IMR-90 (cell line): ENCODE measurements at regions not wholly inside any gene's neighbourhood (a gene's known extent, or its start where the extent isn't known, plus 50 kb on each side); places are given as distances from the start of the nearest gene placed in this dataset.

Experiments
- ATAC-seq: fragments of 200-7000 bp; cut with Tn5 transposase; 2 replicates; pipeline ENCODE4 v1.9.1; 2020; ENCODE audit warnings: low read depth, mild to moderate bottlenecking, moderate library complexity
- BruUV-seq: library from RNA; stranded (reverse); fragments of 400-500 nt; replicated peaks from 2 replicates; lab custom pipeline; 2021; lab: Mats Ljungman, UMichigan
- CTCF ChIA-PET: fragments of 300-600 bp; formaldehyde crosslinking; extraction: SDS; loops from one replicate; lab custom pipeline; 2021; ENCODE audit warnings: antibody characterized with exemption; lab: Yijun Ruan, JAX
- POLR2A ChIA-PET: fragments of 300-600 bp; sonication (Branson Sonifier 250); formaldehyde crosslinking; loops from one replicate; lab custom pipeline; 2022; ENCODE audit warnings: antibody characterized with exemption; ENCODE audit not compliant: unreplicated experiment; lab: Charles Lee
- DNase-seq: peaks from one replicate; pipeline ENCODE4 v3.0.0; 2013
- H2AFZ ChIP-seq: replicated peaks from 2 replicates; pipeline ENCODE3; 2013; ENCODE audit warnings: low read length, mild to moderate bottlenecking; ENCODE audit not compliant: poor library complexity
- H2AK5ac ChIP-seq: 2 replicates; pipeline ENCODE4 v1.6.1; 2013; ENCODE audit warnings: low read depth, low read length, inconsistent platforms
- H2AK9ac ChIP-seq: replicated peaks from 2 replicates; pipeline ENCODE3; 2013; ENCODE audit warnings: mild to moderate bottlenecking, low read depth, low read length, moderate library complexity; ENCODE audit not compliant: poor library complexity
- H2BK120ac ChIP-seq: 2 replicates; pipeline ENCODE4 v1.6.1; 2013; ENCODE audit warnings: low read depth, low read length, inconsistent platforms
- H2BK15ac ChIP-seq: 3 replicates; pipeline ENCODE4 v1.6.1; 2013; ENCODE audit warnings: low read depth, low read length, inconsistent platforms
- H2BK20ac ChIP-seq: 2 replicates; pipeline ENCODE4 v1.6.1; 2013; ENCODE audit warnings: low read depth, mild to moderate bottlenecking, inconsistent platforms, low read length, moderate library complexity
- H2BK5ac ChIP-seq: 2 replicates; pipeline ENCODE4 v1.6.1; 2013; ENCODE audit warnings: mild to moderate bottlenecking, low read depth, low read length, inconsistent platforms; ENCODE audit not compliant: poor library complexity, severe bottlenecking
- H3K14ac ChIP-seq: replicated peaks from 2 replicates; pipeline ENCODE4 v1.6.1; 2013; ENCODE audit warnings: low read depth, low read length, inconsistent platforms
- H3K18ac ChIP-seq: 2 replicates; pipeline ENCODE4 v1.6.1; 2013; ENCODE audit warnings: low read depth, low read length, control low read depth
- H3K23ac ChIP-seq: 2 replicates; pipeline ENCODE4 v1.6.1; 2013; ENCODE audit warnings: low read depth, low read length, inconsistent platforms
- H3K27ac ChIP-seq: 2 replicates; pipeline ENCODE4 v1.5.1; 2013; ENCODE audit warnings: mild to moderate bottlenecking, control low read depth, low read length; ENCODE audit not compliant: insufficient read depth
- H3K27me3 ChIP-seq: 2 replicates; pipeline ENCODE4 v1.6.1; 2013; ENCODE audit warnings: low read length; ENCODE audit not compliant: control insufficient read depth, insufficient read depth
- H3K36me3 ChIP-seq: 2 replicates; pipeline ENCODE4 v1.6.1; 2013; ENCODE audit warnings: low read length, mixed read lengths; ENCODE audit not compliant: control insufficient read depth, insufficient read depth
- H3K4ac ChIP-seq: 2 replicates; pipeline ENCODE4 v1.6.1; 2013; ENCODE audit warnings: low read depth, low read length, inconsistent platforms
- H3K4me1 ChIP-seq: 2 replicates; pipeline ENCODE4 v1.6.1; 2013; ENCODE audit warnings: low read length, mixed read lengths; ENCODE audit not compliant: control insufficient read depth, insufficient read depth
- H3K4me2 ChIP-seq: 2 replicates; pipeline ENCODE4 v1.6.1; 2013; ENCODE audit warnings: low read depth, mild to moderate bottlenecking, control low read depth, low read length, moderate library complexity
- H3K4me3 ChIP-seq: 2 replicates; pipeline ENCODE4 v1.5.1; 2013; ENCODE audit warnings: low read depth, mild to moderate bottlenecking, control low read depth, low read length, moderate library complexity; ENCODE audit not compliant: insufficient read depth
- H3K56ac ChIP-seq: 2 replicates; pipeline ENCODE4 v1.6.1; 2013; ENCODE audit warnings: low read length, inconsistent platforms; ENCODE audit not compliant: insufficient read depth; ENCODE audit errors: extremely low read depth
- H3K79me1 ChIP-seq, 2 experiments: 2 replicates each; pipeline ENCODE4 v1.6.1; 2013; ENCODE audit warnings: low read length in 2 of 2, inconsistent platforms in 1 of 2, low read depth in 1 of 2
- H3K9ac ChIP-seq: 2 replicates; pipeline ENCODE4 v1.6.1; 2013; ENCODE audit warnings: low read depth, low read length, control low read depth
- H3K9me1 ChIP-seq: 2 replicates; pipeline ENCODE4 v1.6.1; 2013; ENCODE audit warnings: low read length, inconsistent platforms; ENCODE audit not compliant: insufficient read depth
- H3K9me3 ChIP-seq: 2 replicates; pipeline ENCODE4 v1.6.1; 2013; ENCODE audit warnings: low read length; ENCODE audit not compliant: control insufficient read depth, insufficient read depth
- H4K20me1 ChIP-seq: 2 replicates; pipeline ENCODE4 v1.6.1; 2013; ENCODE audit warnings: low read length, inconsistent platforms; ENCODE audit not compliant: insufficient read depth
- H4K5ac ChIP-seq: 2 replicates; pipeline ENCODE4 v1.6.1; 2013; ENCODE audit warnings: mild to moderate bottlenecking, low read depth, low read length, control low read depth
- H4K8ac ChIP-seq, 2 experiments: 2 replicates each; pipeline ENCODE4 v1.6.1; 2013; ENCODE audit warnings: low read depth in 2 of 2, low read length in 2 of 2, control low read depth in 1 of 2, inconsistent platforms in 1 of 2
- H4K91ac ChIP-seq: 2 replicates; pipeline ENCODE4 v1.6.1; 2013; ENCODE audit warnings: low read depth, low read length, inconsistent platforms; ENCODE audit not compliant: insufficient read depth
- CEBPB ChIP-seq: IDR thresholded peaks from 2 replicates; pipeline ENCODE4 v1.6.1; 2012; ENCODE audit warnings: low read depth, low read length, improper control_type of control experiment
- CTCF ChIP-seq: conservative IDR thresholded peaks from 2 replicates; pipeline ENCODE4 v1.5.1; 2012; ENCODE audit warnings: mild to moderate bottlenecking, low read depth, low read length, improper control_type of control experiment
- ELK1 ChIP-seq: fragments of 150-350 bp; IDR thresholded peaks from 2 replicates; pipeline ENCODE4 v1.6.1; 2016; ENCODE audit warnings: low read depth, mild to moderate bottlenecking, low read length, moderate library complexity, borderline replicate concordance
- MAFK ChIP-seq: IDR thresholded peaks from 2 replicates; pipeline ENCODE4 v1.6.1; 2012; ENCODE audit warnings: low read depth, low read length, improper control_type of control experiment
- MAZ ChIP-seq: IDR thresholded peaks from 2 replicates; pipeline ENCODE4 v1.6.1; 2012; ENCODE audit warnings: low read depth, mild to moderate bottlenecking, low read length, improper control_type of control experiment, moderate library complexity, borderline replicate concordance
- MXI1 ChIP-seq: IDR thresholded peaks from 2 replicates; pipeline ENCODE4 v1.6.1; 2012; ENCODE audit warnings: low read depth, mild to moderate bottlenecking, low read length, moderate library complexity, borderline replicate concordance
- NFE2L2 ChIP-seq: fragments of 150-350 bp; IDR thresholded peaks from 2 replicates; pipeline ENCODE4 v1.6.1; 2016; ENCODE audit warnings: low read depth, mild to moderate bottlenecking, low read length
- RAD21 ChIP-seq: IDR thresholded peaks from 2 replicates; pipeline ENCODE4 v1.6.1; 2012; ENCODE audit warnings: low read length, improper control_type of control experiment
- RCOR1 ChIP-seq: IDR thresholded peaks from 2 replicates; pipeline ENCODE4 v1.6.1; 2012; ENCODE audit warnings: mild to moderate bottlenecking, low read length, improper control_type of control experiment; ENCODE audit not compliant: insufficient replicate concordance
- WGBS, 2 experiments: methylation state at CpG; one replicate each; pipeline versions ENCODE4 v1.1.5 to v1.1.7; 2013; ENCODE audit warnings: missing lambda C conversion rate in 2 of 2; ENCODE audit not compliant: insufficient read length in 1 of 2; ENCODE audit errors: extremely low coverage in 2 of 2; 5-methylcytosine and 5-hydroxymethylcytosine counted together
- dilution Hi-C: fragments of 300-500 bp; cut with HindIII; formaldehyde crosslinking; loops from one replicate; pipeline ENCODE4 v1.14.3; 2018; ENCODE audit warnings: low sequenced_read_pairs; ENCODE audit not compliant: unreplicated experiment
- in situ Hi-C: fragments of 300-500 bp; cut with MboI; formaldehyde crosslinking; loops from 3 replicates; pipeline ENCODE4 v1.14.3; 2019; ENCODE audit warnings: low sequenced_read_pairs, inconsistent platforms, mixed read lengths
- intact Hi-C: fragments of 100-400 bp; cut with micrococcal nuclease; formaldehyde crosslinking; loops from 2 replicates; pipeline ENCODE4 v1.10.0; 2022
- TF ChIP-seq, protein P1 (sequence below): fragments of 150-350 bp; IDR thresholded peaks from 2 replicates; pipeline ENCODE4 v1.6.1; 2017; ENCODE audit warnings: mild to moderate bottlenecking, antibody characterized with exemption, low read length, low read depth

DNA sequence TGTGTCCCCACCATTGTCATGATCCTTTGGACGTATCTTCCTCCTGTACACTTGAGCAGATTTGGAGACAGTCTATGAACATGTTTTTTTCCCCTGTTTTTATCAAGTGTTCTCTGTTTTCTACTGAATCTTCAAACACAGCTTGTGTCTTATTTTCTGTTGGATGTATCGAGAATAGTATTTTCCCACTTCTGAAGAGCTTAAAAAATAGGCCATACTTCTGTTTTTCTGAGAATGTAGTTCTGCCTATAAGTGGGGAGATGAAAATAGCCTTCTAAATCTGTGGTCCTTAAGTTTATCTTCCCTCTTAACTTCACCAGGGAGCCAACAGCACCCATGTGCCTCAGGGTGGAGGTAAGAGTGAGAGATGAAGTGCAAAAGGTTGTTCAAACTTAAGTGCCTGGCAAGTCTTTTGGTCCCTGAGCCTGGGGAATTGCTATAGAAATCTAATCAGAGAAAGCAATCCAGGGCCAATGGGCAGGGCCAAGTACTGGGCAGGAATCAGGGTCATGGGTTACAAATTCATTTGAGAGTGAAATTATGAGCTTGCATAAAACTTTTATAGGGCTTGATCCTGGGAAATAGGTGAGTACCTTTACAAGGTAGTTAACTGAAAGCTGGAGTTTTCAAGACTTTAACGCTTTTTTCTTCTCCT, 58.9 kb downstream of the ARF6 start:
- no CpG with 5 or more reads among the region's 3 CpGs for WGBS, 2 experiments
- Histone ChIP-seq H2BK15ac (peak overlapping the region; percentile 61; the same call in 2 of the 3 replicates), H3K18ac (no peak overlapping the region), H2AFZ (no peak overlapping the region), H3K23ac (no peak overlapping the region), H3K27me3 (no peaks in the 10 kb centered on the region), H3K4me1 (peaks cover 7% of the 10 kb centered on the region), H3K36me3 (no peaks in the 10 kb centered on the region), H2BK120ac (peak overlapping the region; percentile 12; the same call in 1 of the 2 replicates), H3K56ac (no peak overlapping the region), H4K91ac (peak overlapping the region; percentile 72; the same call in 1 of the 2 replicates), H3K9me1 (peaks cover 13% of the 10 kb centered on the region), H4K20me1 (no peaks in the 10 kb centered on the region), H2BK5ac (no peak overlapping the region), H3K27ac (no peak overlapping the region), H4K8ac (no peak overlapping the region), H3K79me1 (no peaks in the 10 kb centered on the region), H2AK5ac (peak overlapping the region; percentile 75; the same call in 1 of the 2 replicates), H3K9ac (no peak overlapping the region), H3K4ac (0 out of 2 replicates have a peak overlapping the region, but pooled peaks have one; percentile 22), H3K14ac (no peak overlapping the region), H3K4me3 (no peak overlapping the region), H3K4me2 (no peak overlapping the region), H2AK9ac (no peak overlapping the region), H3K9me3 (no peaks in the 10 kb centered on the region), H4K5ac (no peak overlapping the region), H2BK20ac (peak overlapping the region; percentile 63; the same call in 1 of the 2 replicates)
- no peak for DNase-seq
- no peak for ATAC-seq
- ChIA-PET CTCF (no interaction called here), POLR2A (no interaction called here)
- TF ChIP-seq MAFK (no peak), MXI1 (no peak), CEBPB (no peak), NFE2L2 (no peak), MAZ (no peak), RCOR1 (no peak), CTCF (no peak), RAD21 (no peak), ELK1 (no peak)
- TF ChIP-seq, protein P1, sequence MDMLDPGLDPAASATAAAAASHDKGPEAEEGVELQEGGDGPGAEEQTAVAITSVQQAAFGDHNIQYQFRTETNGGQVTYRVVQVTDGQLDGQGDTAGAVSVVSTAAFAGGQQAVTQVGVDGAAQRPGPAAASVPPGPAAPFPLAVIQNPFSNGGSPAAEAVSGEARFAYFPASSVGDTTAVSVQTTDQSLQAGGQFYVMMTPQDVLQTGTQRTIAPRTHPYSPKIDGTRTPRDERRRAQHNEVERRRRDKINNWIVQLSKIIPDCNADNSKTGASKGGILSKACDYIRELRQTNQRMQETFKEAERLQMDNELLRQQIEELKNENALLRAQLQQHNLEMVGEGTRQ: no peak
- dilution Hi-C loops (no loop called here), in situ Hi-C loops (no loop called here), intact Hi-C loops (no loop called here)
- no TSS peak for BruUV-seq
